ENCODE measurements at regions not wholly inside any gene's neighbourhood (a gene's known extent, or its start where the extent isn't known, plus 50 kb on each side); places are given as distances from the start of the nearest gene placed in this dataset.

DNA sequence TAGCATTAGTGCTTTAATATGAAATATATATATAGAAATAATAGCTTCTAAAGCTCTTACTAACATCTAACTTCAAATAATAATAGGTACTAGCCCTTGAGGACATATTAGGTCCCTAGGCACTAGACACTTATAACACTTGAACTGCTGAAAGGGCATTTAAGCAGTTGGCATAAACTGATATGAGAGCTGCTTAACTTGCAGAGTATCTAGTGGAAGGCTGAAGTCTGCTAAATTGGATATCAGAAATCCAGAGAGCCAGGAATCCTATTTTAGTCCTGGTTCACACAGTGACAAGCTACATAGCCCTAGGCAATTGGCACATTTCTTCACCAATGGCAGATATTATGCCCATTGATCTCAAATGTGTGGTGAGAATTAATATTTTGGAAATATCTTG, 326.9 kb upstream of the UBE2E3 start:
- TF ChIP-seq POLR2A (IDR thresholded peaks at IDR 0.05; ENCODE audit: low read depth, low read length) (no peak), TAF1 (IDR thresholded peaks at IDR 0.05; ENCODE audit: low read depth, low read length) (no peak), POU2F2 (IDR thresholded peaks at IDR 0.05; ENCODE audit: low read depth, low read length) (no peak)
